ENCODE measurements at regions not wholly inside any gene's neighbourhood (a gene's known extent, or its start where the extent isn't known, plus 50 kb on each side); places are given as distances from the start of the nearest gene placed in this dataset.

DNA sequence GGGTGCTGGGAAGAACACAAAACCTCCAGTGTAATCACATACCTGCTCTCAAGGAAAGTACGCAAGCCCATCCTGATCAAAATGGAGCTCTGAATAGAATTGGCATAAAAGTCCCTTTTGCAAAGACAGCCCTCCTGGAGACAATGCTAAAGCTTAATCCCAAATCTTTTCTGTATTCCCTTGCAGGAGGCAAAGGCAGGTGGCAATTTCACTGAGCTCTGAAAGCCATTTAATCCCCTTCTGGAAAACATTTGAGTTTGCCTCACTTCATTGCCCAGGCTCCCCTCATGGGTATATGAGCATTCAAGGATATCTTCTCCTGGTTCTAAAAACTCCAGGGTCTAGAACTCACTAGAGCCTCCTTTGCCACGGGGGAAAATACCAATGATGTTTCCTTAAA is 310.2 kb upstream of the CNR1 start:
- H3K27me3 Mint-ChIP-seq, result peaks cover 4% of the 10 kb centered on the region
- H3K27ac Mint-ChIP-seq, result no peak overlapping the region
- Histone ChIP-seq H3K27me3 (replicated peaks in 1 of 4; ENCODE audit: control extremely low read depth in 1 of 4, control insufficient read depth in 3 of 4, insufficient read depth in 4 of 4, low read length in 3 of 4) (no peaks in the 10 kb centered on the region), H3K79me2 (ENCODE audit: control insufficient read depth, insufficient read depth, low read length) (no peaks in the 10 kb centered on the region), H3K27ac (ENCODE audit: low read length in 2 of 2) (no peak overlapping the region), H3K36me3 (replicated peaks in 1 of 2; ENCODE audit: control extremely low read depth in 1 of 2, control insufficient read depth in 1 of 2, extremely low read depth in 1 of 2, insufficient read depth in 2 of 2, low read length in 1 of 2) (no peaks in the 10 kb centered on the region), H3K9ac (ENCODE audit: low read length) (no peak overlapping the region), H4K20me1 (ENCODE audit: control insufficient read depth, insufficient read depth, low read length, poor library complexity, severe bottlenecking) (no peaks in the 10 kb centered on the region), H3K4me3 (ENCODE audit: control extremely low read depth in 1 of 5, extremely low read depth in 1 of 5, insufficient read depth in 1 of 5, low read depth in 2 of 5, low read length in 4 of 5) (no peak overlapping the region), H3K9me3 (ENCODE audit: control extremely low read depth in 1 of 3, control insufficient read depth in 2 of 3, insufficient read depth in 1 of 3, low read length in 2 of 3) (peaks cover 0 to 2% (median 0%) of the 10 kb centered on the region in 3 donors), H3K4me2 (replicated peaks; ENCODE audit: low read depth, low read length, poor library complexity, severe bottlenecking) (no peak overlapping the region), H3K4me1 (ENCODE audit: control insufficient read depth in 2 of 2, insufficient read depth in 2 of 2, low read length in 2 of 2) (no peaks in the 10 kb centered on the region), H2AFZ (ENCODE audit: insufficient read depth, low read depth, low read length, poor library complexity, severe bottlenecking) (no peak overlapping the region)
- intact Hi-C loops (cut with micrococcal nuclease), result no loop called here
- no peaks in the 10 kb centered on the region for H3K4me1 Mint-ChIP-seq
- ATAC-seq (ENCODE audit: low read depth) (no peak), DNase-seq (no peak)
- TF ChIP-seq, protein P1, sequence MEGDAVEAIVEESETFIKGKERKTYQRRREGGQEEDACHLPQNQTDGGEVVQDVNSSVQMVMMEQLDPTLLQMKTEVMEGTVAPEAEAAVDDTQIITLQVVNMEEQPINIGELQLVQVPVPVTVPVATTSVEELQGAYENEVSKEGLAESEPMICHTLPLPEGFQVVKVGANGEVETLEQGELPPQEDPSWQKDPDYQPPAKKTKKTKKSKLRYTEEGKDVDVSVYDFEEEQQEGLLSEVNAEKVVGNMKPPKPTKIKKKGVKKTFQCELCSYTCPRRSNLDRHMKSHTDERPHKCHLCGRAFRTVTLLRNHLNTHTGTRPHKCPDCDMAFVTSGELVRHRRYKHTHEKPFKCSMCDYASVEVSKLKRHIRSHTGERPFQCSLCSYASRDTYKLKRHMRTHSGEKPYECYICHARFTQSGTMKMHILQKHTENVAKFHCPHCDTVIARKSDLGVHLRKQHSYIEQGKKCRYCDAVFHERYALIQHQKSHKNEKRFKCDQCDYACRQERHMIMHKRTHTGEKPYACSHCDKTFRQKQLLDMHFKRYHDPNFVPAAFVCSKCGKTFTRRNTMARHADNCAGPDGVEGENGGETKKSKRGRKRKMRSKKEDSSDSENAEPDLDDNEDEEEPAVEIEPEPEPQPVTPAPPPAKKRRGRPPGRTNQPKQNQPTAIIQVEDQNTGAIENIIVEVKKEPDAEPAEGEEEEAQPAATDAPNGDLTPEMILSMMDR (IDR thresholded peaks at IDR 0.05), result no peak
- no peak for TF ChIP-seq EZH2 (IDR thresholded peaks at IDR 0.05; ENCODE audit: borderline replicate concordance, insufficient read depth, low read depth, low read length, poor library complexity, severe bottlenecking)
- no peaks in the 10 kb centered on the region for H3K9me3 Mint-ChIP-seq (ENCODE audit: insufficient read depth)
- POLR2A ChIA-PET, result no interaction called here
- no peak overlapping the region for H3K4me3 Mint-ChIP-seq
- CTCF ChIA-PET, result no interaction called here
- WGBS (ENCODE audit: insufficient coverage), result 83% methylated on average over 1 of the region's 2 CpGs

DNA sequence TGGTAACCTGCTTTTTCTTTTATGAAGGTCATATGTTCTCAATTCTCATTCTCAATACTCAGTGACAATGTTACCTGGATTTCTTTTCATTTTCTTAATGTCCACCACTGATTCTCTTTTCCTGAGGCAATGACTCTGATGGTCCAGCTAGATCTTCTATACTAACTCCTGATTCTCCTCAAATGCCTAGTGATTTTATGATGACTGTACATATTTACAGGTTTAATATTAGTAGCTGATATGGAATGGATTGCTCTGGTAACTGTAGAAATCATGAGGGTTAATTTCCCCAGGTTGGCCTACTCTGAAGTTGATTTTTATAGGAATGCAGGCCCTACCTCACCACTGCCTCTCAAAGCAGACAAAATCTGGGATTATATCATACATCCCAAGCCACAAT is 308.6 kb upstream of the CNR1 start:
- Histone ChIP-seq H3K9ac (ENCODE audit: low read length) (no peak overlapping the region), H3K27ac (ENCODE audit: low read length in 2 of 2) (no peak overlapping the region), H3K4me2 (replicated peaks; ENCODE audit: low read depth, low read length, poor library complexity, severe bottlenecking) (no peak overlapping the region), H3K4me3 (ENCODE audit: control extremely low read depth in 1 of 5, extremely low read depth in 1 of 5, insufficient read depth in 1 of 5, low read depth in 2 of 5, low read length in 4 of 5) (no peak overlapping the region), H4K20me1 (ENCODE audit: control insufficient read depth, insufficient read depth, low read length, poor library complexity, severe bottlenecking) (no peaks in the 10 kb centered on the region), H2AFZ (ENCODE audit: insufficient read depth, low read depth, low read length, poor library complexity, severe bottlenecking) (no peak overlapping the region), H3K27me3 (replicated peaks in 1 of 4; ENCODE audit: control extremely low read depth in 1 of 4, control insufficient read depth in 3 of 4, insufficient read depth in 4 of 4, low read length in 3 of 4) (no peaks in the 10 kb centered on the region), H3K9me3 (ENCODE audit: control extremely low read depth in 1 of 3, control insufficient read depth in 2 of 3, insufficient read depth in 1 of 3, low read length in 2 of 3) (peaks cover 0 to 2% (median 0%) of the 10 kb centered on the region in 3 donors), H3K4me1 (ENCODE audit: control insufficient read depth in 2 of 2, insufficient read depth in 2 of 2, low read length in 2 of 2) (no peaks in the 10 kb centered on the region), H3K79me2 (ENCODE audit: control insufficient read depth, insufficient read depth, low read length) (no peaks in the 10 kb centered on the region), H3K36me3 (replicated peaks in 1 of 2; ENCODE audit: control extremely low read depth in 1 of 2, control insufficient read depth in 1 of 2, extremely low read depth in 1 of 2, insufficient read depth in 2 of 2, low read length in 1 of 2) (no peaks in the 10 kb centered on the region)
- DNase-seq, result no peak
- Mint-ChIP-seq H3K4me3 (no peak overlapping the region), H3K27me3 (peaks cover 4% of the 10 kb centered on the region), H3K4me1 (no peaks in the 10 kb centered on the region), H3K9me3 (ENCODE audit: insufficient read depth) (no peaks in the 10 kb centered on the region), H3K27ac (no peak overlapping the region)
- POLR2A ChIA-PET, result no interaction called here
- ATAC-seq (ENCODE audit: low read depth), result no peak
- TF ChIP-seq, protein P1 (IDR thresholded peaks at IDR 0.05), result no peak
- no peak for TF ChIP-seq EZH2 (IDR thresholded peaks at IDR 0.05; ENCODE audit: borderline replicate concordance, insufficient read depth, low read depth, low read length, poor library complexity, severe bottlenecking)
- CTCF ChIA-PET, result no interaction called here
- intact Hi-C loops (cut with micrococcal nuclease), result no loop called here

Measured in B cell (primary cell).